DND-41 (cell line): ENCODE measurements at regions not wholly inside any gene's neighbourhood (a gene's known extent, or its start where the extent isn't known, plus 50 kb on each side); places are given as distances from the start of the nearest gene placed in this dataset.
A peak's percentile ranks its signal among the peaks of the same experiment; 100 is the strongest.
"Not testable (repeated sequence)": the region's sequence is repeated elsewhere in the genome, so short reads cannot be mapped to it uniquely, and the experiment has no call there.

Source experiments
- ATAC-seq: fragments of 200-7000 bp; cut with Tn5 transposase; 3 replicates; pipeline ENCODE4 v1.9.1; 2021; ENCODE audit warnings: low read depth; ENCODE audit not compliant: insufficient read depth
- DNase-seq: peaks from one replicate; pipeline ENCODE4 v3.0.0-alpha.2; 2020
- H2AFZ ChIP-seq: 2 replicates; pipeline ENCODE4 v1.6.0; 2012; ENCODE audit warnings: low read depth, low read length
- H3K27ac ChIP-seq: 2 replicates; pipeline ENCODE4 v1.5.1; 2012; ENCODE audit warnings: low read length, inconsistent platforms
- H3K27me3 ChIP-seq: fragments of 200-600 bp; sonication (generic); 2 replicates; pipeline ENCODE4 v1.6.0; 2012; ENCODE audit warnings: low read length, mild to moderate bottlenecking, inconsistent platforms; ENCODE audit not compliant: insufficient read depth, poor library complexity
- H3K36me3 ChIP-seq: 2 replicates; pipeline ENCODE4 v1.5.1; 2012; ENCODE audit warnings: low read length, inconsistent platforms; ENCODE audit not compliant: insufficient read depth
- H3K4me1 ChIP-seq: 2 replicates; pipeline ENCODE4 v1.5.1; 2012; ENCODE audit warnings: mild to moderate bottlenecking, low read length; ENCODE audit not compliant: insufficient read depth
- H3K4me2 ChIP-seq: 2 replicates; pipeline ENCODE4 v1.6.0; 2012; ENCODE audit warnings: mild to moderate bottlenecking, moderate library complexity, low read length, inconsistent platforms; ENCODE audit not compliant: insufficient read depth
- H3K4me3 ChIP-seq, 2 experiments: fragments of 200-600 bp in 1 of 2; shearing (Covaris generic) in 1 of 2; 2 replicates each; pipeline ENCODE4 v1.5.1; 2012 to 2016; ENCODE audit warnings: inconsistent platforms in 2 of 2, low read length in 2 of 2, mild to moderate bottlenecking in 2 of 2, low read depth in 1 of 2, moderate library complexity in 1 of 2
- H3K79me2 ChIP-seq: 2 replicates; pipeline ENCODE4 v1.6.0; 2012; ENCODE audit warnings: low read length, inconsistent platforms; ENCODE audit not compliant: insufficient read depth
- H3K9ac ChIP-seq: 2 replicates; pipeline ENCODE4 v1.6.0; 2012; ENCODE audit warnings: low read depth, mild to moderate bottlenecking, inconsistent platforms, low read length, moderate library complexity
- H3K9me3 ChIP-seq: 2 replicates; pipeline ENCODE4 v1.5.1; 2012; ENCODE audit warnings: low read length, moderate library complexity, mild to moderate bottlenecking, inconsistent platforms; ENCODE audit not compliant: insufficient read depth, severe bottlenecking
- H4K20me1 ChIP-seq: 2 replicates; pipeline ENCODE4 v1.6.0; 2012; ENCODE audit warnings: low read length; ENCODE audit not compliant: insufficient read depth
- CTCF ChIP-seq: IDR thresholded peaks from 2 replicates; pipeline ENCODE4 v1.5.1; 2012; ENCODE audit warnings: borderline replicate concordance, low read length, moderate library complexity, mild to moderate bottlenecking; ENCODE audit not compliant: poor library complexity, severe bottlenecking; ENCODE audit errors: extremely low read depth

GRCh38 chr7:39774341-39774851, 151.0 kb downstream of the RALA start:
- DNase-seq, H3K27me3 ChIP-seq, H3K4me1 ChIP-seq, H2AFZ ChIP-seq, H3K27ac ChIP-seq, H3K9ac ChIP-seq, H3K4me2 ChIP-seq, H4K20me1 ChIP-seq, ATAC-seq, H3K4me3 ChIP-seq, H3K79me2 ChIP-seq, H3K36me3 ChIP-seq, H3K9me3 ChIP-seq: not testable (repeated sequence)

GRCh38 chr7:39781557-39781956, 158.2 kb downstream of the RALA start:
- not testable (repeated sequence) for H2AFZ ChIP-seq, H3K4me2 ChIP-seq, H3K4me1 ChIP-seq, H3K9me3 ChIP-seq, H3K27me3 ChIP-seq, H3K9ac ChIP-seq, H3K36me3 ChIP-seq, ATAC-seq, DNase-seq, H4K20me1 ChIP-seq, H3K4me3 ChIP-seq, H3K79me2 ChIP-seq, H3K27ac ChIP-seq

- H4K20me1 ChIP-seq, H3K4me1 ChIP-seq, H3K27ac ChIP-seq, H3K9ac ChIP-seq, H3K79me2 ChIP-seq, ATAC-seq, H3K9me3 ChIP-seq, H2AFZ ChIP-seq, H3K4me2 ChIP-seq, H3K27me3 ChIP-seq, H3K4me3 ChIP-seq, H3K36me3 ChIP-seq: not testable (repeated sequence)
- peak; percentile 27 for DNase-seq
Observed at GRCh38 chr7:39786440-39786839, 163.1 kb downstream of the RALA start.

- not testable (repeated sequence) for H3K27ac ChIP-seq, H3K4me1 ChIP-seq, H3K4me2 ChIP-seq, H3K36me3 ChIP-seq, H2AFZ ChIP-seq, H3K9me3 ChIP-seq, H3K27me3 ChIP-seq, H4K20me1 ChIP-seq, ATAC-seq, H3K79me2 ChIP-seq, H3K9ac ChIP-seq, H3K4me3 ChIP-seq, DNase-seq
Observed at GRCh38 chr7:39791035-39791434, 159.0 kb upstream of the CDK13 start.

- H3K9ac ChIP-seq, ATAC-seq, H3K4me1 ChIP-seq, H3K79me2 ChIP-seq, H3K9me3 ChIP-seq, H4K20me1 ChIP-seq, H3K27ac ChIP-seq, H3K4me2 ChIP-seq, H3K4me3 ChIP-seq, H2AFZ ChIP-seq, H3K36me3 ChIP-seq, H3K27me3 ChIP-seq: not testable (repeated sequence)
- DNase-seq = peak; percentile 7
- TF ChIP-seq CTCF = peak; percentile 26
Observed at GRCh38 chr7:39791911-39792310, 158.1 kb upstream of the CDK13 start.

GRCh38 chr7:39793026-39793425, 157.0 kb upstream of the CDK13 start:
- H3K27me3 ChIP-seq, H3K9ac ChIP-seq, H3K79me2 ChIP-seq, DNase-seq, H3K4me3 ChIP-seq, ATAC-seq, H3K36me3 ChIP-seq, H3K4me1 ChIP-seq, H4K20me1 ChIP-seq, H3K9me3 ChIP-seq, H2AFZ ChIP-seq, H3K4me2 ChIP-seq, H3K27ac ChIP-seq: not testable (repeated sequence)

GRCh38 chr7:39793851-39794250, 156.2 kb upstream of the CDK13 start:
- H3K27me3 ChIP-seq, H3K9ac ChIP-seq, ATAC-seq, H2AFZ ChIP-seq, H4K20me1 ChIP-seq, H3K9me3 ChIP-seq, H3K4me1 ChIP-seq, DNase-seq, H3K36me3 ChIP-seq, H3K4me3 ChIP-seq, H3K4me2 ChIP-seq, H3K79me2 ChIP-seq, H3K27ac ChIP-seq: not testable (repeated sequence)

GRCh38 chr7:39796947-39797346, 153.1 kb upstream of the CDK13 start:
- ATAC-seq, H2AFZ ChIP-seq, H3K9me3 ChIP-seq, H3K79me2 ChIP-seq, H3K36me3 ChIP-seq, H3K4me1 ChIP-seq, DNase-seq, H3K27me3 ChIP-seq, H3K4me2 ChIP-seq, H3K9ac ChIP-seq, H3K27ac ChIP-seq, H4K20me1 ChIP-seq, H3K4me3 ChIP-seq: not testable (repeated sequence)
